SK-N-SH (cell line): ENCODE measurements at regions not wholly inside any gene's neighbourhood (a gene's known extent, or its start where the extent isn't known, plus 50 kb on each side); places are given as distances from the start of the nearest gene placed in this dataset.

Experiments
- CTCF ChIP-seq: fragments of 200-600 bp; sonication (generic); IDR thresholded peaks from 2 replicates; pipeline ENCODE4 v1.6.1; 2017; ENCODE audit warnings: antibody characterized with exemption, mild to moderate bottlenecking, moderate library complexity
- EP300 ChIP-seq, 2 experiments: IDR thresholded peaks; 2 replicates each; pipeline versions ENCODE4 v1.4.0 to v1.6.1; 2012; ENCODE audit warnings: borderline replicate concordance in 1 of 2, low read depth in 1 of 2, low read length in 1 of 2
- MAX ChIP-seq: IDR thresholded peaks from 2 replicates; pipeline ENCODE4 v1.4.0; 2012; ENCODE audit warnings: low read depth
- MXI1 ChIP-seq: IDR thresholded peaks from 2 replicates; pipeline ENCODE4 v1.6.1; 2012; ENCODE audit warnings: mild to moderate bottlenecking, low read depth, low read length, improper control_type of control experiment
- NRF1 ChIP-seq: IDR thresholded peaks from 2 replicates; pipeline ENCODE4 v1.6.1; 2012; ENCODE audit warnings: low read depth, mild to moderate bottlenecking, low read length
- PBX3 ChIP-seq: IDR thresholded peaks from 2 replicates; pipeline ENCODE4; 2012
- POLR2AphosphoS5 ChIP-seq: IDR thresholded peaks from 2 replicates; pipeline ENCODE4 v1.6.1; 2012; ENCODE audit warnings: low read depth, low read length
- RAD21 ChIP-seq: IDR thresholded peaks from 2 replicates; pipeline ENCODE4 v1.6.1; 2012; ENCODE audit warnings: mild to moderate bottlenecking, low read length
- RCOR1 ChIP-seq: fragments of 150-350 bp; IDR thresholded peaks from 2 replicates; pipeline ENCODE4 v1.6.1; 2017; ENCODE audit warnings: antibody characterized with exemption, low read length
- REST ChIP-seq: IDR thresholded peaks from 2 replicates; pipeline ENCODE4 v1.6.1; 2012; ENCODE audit warnings: mild to moderate bottlenecking, low read depth, low read length, moderate library complexity
- RFX5 ChIP-seq: IDR thresholded peaks from 2 replicates; pipeline ENCODE4 v1.6.1; 2012; ENCODE audit warnings: mild to moderate bottlenecking, improper control_type of control experiment, low read length
- TAF1 ChIP-seq: IDR thresholded peaks from 2 replicates; pipeline ENCODE4 v1.6.1; 2012; ENCODE audit warnings: low read depth, mild to moderate bottlenecking, low read length, moderate library complexity, borderline replicate concordance
- TCF12 ChIP-seq: IDR thresholded peaks from 2 replicates; pipeline ENCODE4 v1.4.0; 2012
- YY1 ChIP-seq: IDR thresholded peaks from 2 replicates; pipeline ENCODE4 v1.4.0; 2012; ENCODE audit warnings: low read depth, mild to moderate bottlenecking

- TF ChIP-seq CTCF (no peak), MXI1 (no peak), PBX3 (no peak), RFX5 (no peak), POLR2AphosphoS5 (no peak), MAX (no peak), YY1 (no peak), EP300 (IDR thresholded peaks at IDR 0.05; ENCODE audit: borderline replicate concordance in 1 of 2, low read depth in 1 of 2, low read length in 1 of 2) (no peak), NRF1 (no peak), TCF12 (no peak), RAD21 (no peak), RCOR1 (no peak), REST (no peak), TAF1 (no peak)
Measured at GRCh38 chr19:28166025-28166424, 1046.9 kb downstream of the UQCRFS1 start.
